NB4 (cell line): ENCODE measurements at regions not wholly inside any gene's neighbourhood (a gene's known extent, or its start where the extent isn't known, plus 50 kb on each side); places are given as distances from the start of the nearest gene placed in this dataset.

Experiments
- DNase-seq: peaks from one replicate; pipeline ENCODE4 v3.0.0; 2010; ENCODE audit warnings: low read depth
- H3K4me3 ChIP-seq: one replicate; pipeline ENCODE4 v1.5.1; 2011; ENCODE audit warnings: mild to moderate bottlenecking, low read depth, low read length, moderate library complexity
- CTCF ChIP-seq: IDR thresholded peaks from one replicate; pipeline ENCODE4 v1.5.1; 2012; ENCODE audit warnings: low read depth, low read length
- MAX ChIP-seq: IDR thresholded peaks from 2 replicates; pipeline ENCODE4 v1.6.1; 2011; ENCODE audit warnings: low read depth, low read length
- MYC ChIP-seq: IDR thresholded peaks from 2 replicates; pipeline ENCODE4 v1.6.1; 2011; ENCODE audit warnings: low read depth, low read length
- POLR2A ChIP-seq: IDR thresholded peaks from 2 replicates; pipeline ENCODE4 v1.6.1; 2011; ENCODE audit warnings: mild to moderate bottlenecking; ENCODE audit not compliant: insufficient read length; ENCODE audit errors: extremely low read depth

GRCh38 chr4:96150466-96150865 lies 310.6 kb downstream of the PDHA2 start:
- no peak for TF ChIP-seq POLR2A
- TF ChIP-seq MAX, result no peak
- TF ChIP-seq MYC, result no peak
- no peak for TF ChIP-seq CTCF
- no peak overlapping the region for H3K4me3 ChIP-seq

GRCh38 chr4:96152824-96153223 lies 312.9 kb downstream of the PDHA2 start:
- TF ChIP-seq POLR2A (no peak), CTCF (no peak), MAX (no peak), MYC (no peak)
- no peak for DNase-seq
- H3K4me3 ChIP-seq, result no peak overlapping the region

More at GRCh38 chr4:96150466-96150865, 310.6 kb downstream of the PDHA2 start:
- DNase-seq, result no peak

- DNase-seq, result no peak
- H3K4me3 ChIP-seq, result no peak overlapping the region
- TF ChIP-seq MAX, result no peak
- TF ChIP-seq CTCF, result no peak
- no peak for TF ChIP-seq MYC
- no peak for TF ChIP-seq POLR2A
These were observed 314.8 kb downstream of the PDHA2 start for GRCh38 chr4:96154676-96155075.

- DNase-seq, result no peak
- no peak overlapping the region for H3K4me3 ChIP-seq
- TF ChIP-seq MAX (no peak), CTCF (no peak), POLR2A (no peak)
These were observed 322.7 kb downstream of the PDHA2 start for GRCh38 chr4:96162636-96163035.

- no peak for TF ChIP-seq CTCF
- TF ChIP-seq MAX, result no peak
- TF ChIP-seq POLR2A, result no peak
- no peak for TF ChIP-seq MYC
- H3K4me3 ChIP-seq, result no peak overlapping the region
- DNase-seq, result no peak
These were observed 325.0 kb downstream of the PDHA2 start for GRCh38 chr4:96164814-96165351.
